Endothelial cell of umbilical vein (primary cell): ENCODE measurements at regions not wholly inside any gene's neighbourhood (a gene's known extent, or its start where the extent isn't known, plus 50 kb on each side); places are given as distances from the start of the nearest gene placed in this dataset.

Source experiments
- BruUV-seq: library from RNA; stranded (reverse); fragments of 400-500 nt; replicated peaks from 2 replicates; lab custom pipeline; 2021; lab: Mats Ljungman, UMichigan
- CTCF ChIA-PET: fragments of 300-600, 350-600 bp; sonication (Branson Sonifier 250); formaldehyde crosslinking; loops from one replicate; lab custom pipeline; 2021; ENCODE audit warnings: antibody characterized with exemption, inconsistent platforms; lab: Charles Lee
- POLR2A ChIA-PET: fragments of 300-600, 350-600 bp; sonication (Branson Sonifier 250); formaldehyde crosslinking; loops from one replicate; lab custom pipeline; 2021; ENCODE audit warnings: antibody characterized with exemption, inconsistent platforms; lab: Charles Lee
- DNase-seq: peaks from one replicate; pipeline ENCODE4 v3.0.0-alpha.2; 2011; ENCODE audit warnings: low read depth, low spot score
- FAIRE-seq: peaks from 2 replicates; lab custom pipeline; 2011; peaks lifted over from hg19 to GRCh38; lab: Jason Lieb, UNC
- H2AFZ ChIP-seq: 2 replicates; pipeline ENCODE4 v1.6.0; 2012; ENCODE audit warnings: low read depth, low read length, control low read depth, inconsistent platforms
- H3K27ac ChIP-seq: 2 replicates; pipeline ENCODE4 v1.5.1; 2011; ENCODE audit warnings: low read depth, mild to moderate bottlenecking, control low read depth, low read length, moderate library complexity; ENCODE audit not compliant: insufficient read depth
- H3K27me3 ChIP-seq, 2 experiments: 2 replicates each; pipeline versions ENCODE4 v1.6.0 to v1.6.1; 2011; ENCODE audit warnings: low read length in 2 of 2, mixed read lengths in 1 of 2; ENCODE audit not compliant: control insufficient read depth in 2 of 2, insufficient read depth in 2 of 2
- H3K36me3 ChIP-seq, 2 experiments: 2 replicates in 1 of 2; 3 replicates in 1 of 2; pipeline ENCODE4 v1.5.1; 2011; ENCODE audit warnings: low read length in 2 of 2, mild to moderate bottlenecking in 1 of 2, moderate library complexity in 1 of 2; ENCODE audit not compliant: control insufficient read depth in 2 of 2, insufficient read depth in 2 of 2; ENCODE audit errors: extremely low read depth in 1 of 2
- H3K4me1 ChIP-seq: 3 replicates; pipeline ENCODE4 v1.5.1; 2011; ENCODE audit warnings: mild to moderate bottlenecking, low read length; ENCODE audit not compliant: control insufficient read depth, insufficient read depth; ENCODE audit errors: extremely low read depth
- H3K4me2 ChIP-seq: 2 replicates; pipeline ENCODE4 v1.6.1; 2011; ENCODE audit warnings: low read length, control low read depth, mixed read lengths; ENCODE audit not compliant: insufficient read depth
- H3K4me3 ChIP-seq, 3 experiments: fragments of 200-600 bp in 1 of 3; sonication (generic), shearing (Covaris generic) in 1 of 3; replicated peaks in 1 of 3; 2 replicates each; pipeline ENCODE4 v1.5.1; 2011 to 2016; ENCODE audit warnings: control low read depth in 3 of 3, low read length in 3 of 3, mild to moderate bottlenecking in 2 of 3, inconsistent platforms in 1 of 3, low read depth in 1 of 3, moderate library complexity in 1 of 3; ENCODE audit not compliant: insufficient read depth in 1 of 3
- H3K79me2 ChIP-seq: 2 replicates; pipeline ENCODE4 v1.6.0; 2012; ENCODE audit warnings: low read length, inconsistent platforms; ENCODE audit not compliant: control insufficient read depth, insufficient read depth
- H3K9ac ChIP-seq: replicated peaks from 2 replicates; pipeline ENCODE3; 2011; ENCODE audit warnings: low read length, control low read depth; ENCODE audit not compliant: insufficient read depth; ENCODE audit errors: extremely low read depth
- H3K9me1 ChIP-seq: replicated peaks from 3 replicates; pipeline ENCODE4 v1.6.0; 2011; ENCODE audit warnings: mild to moderate bottlenecking, low read length; ENCODE audit not compliant: control insufficient read depth, insufficient read depth; ENCODE audit errors: extremely low read depth
- H3K9me3 ChIP-seq: replicated peaks from 2 replicates; pipeline ENCODE4 v1.5.1; 2012; ENCODE audit warnings: low read length, inconsistent platforms; ENCODE audit not compliant: control insufficient read depth, insufficient read depth
- H4K20me1 ChIP-seq: replicated peaks from 2 replicates; pipeline ENCODE3; 2011; ENCODE audit warnings: mild to moderate bottlenecking, low read length; ENCODE audit not compliant: control insufficient read depth, insufficient read depth; ENCODE audit errors: extremely low read depth
- CTCF ChIP-seq, 2 donors: IDR thresholded peaks; 1 replicate in 1 of 2; 2 replicates in 1 of 2; pipeline ENCODE4 v1.5.1; 2011; ENCODE audit warnings: low read length in 2 of 2, mild to moderate bottlenecking in 2 of 2, moderate library complexity in 2 of 2, control low read depth in 1 of 2, inconsistent platforms in 1 of 2, low read depth in 1 of 2; ENCODE audit not compliant: insufficient read depth in 1 of 2; ENCODE audit errors: extremely low read depth in 1 of 2
- EZH2 ChIP-seq: IDR thresholded peaks from 2 replicates; pipeline ENCODE4 v1.6.1; 2012; ENCODE audit warnings: borderline replicate concordance, low read depth, mild to moderate bottlenecking, moderate library complexity, low read length, inconsistent platforms; ENCODE audit not compliant: severe bottlenecking
- FOS ChIP-seq: IDR thresholded peaks from 2 replicates; pipeline ENCODE4 v1.6.1; 2011; ENCODE audit warnings: mild to moderate bottlenecking, low read length, moderate library complexity, borderline replicate concordance; ENCODE audit not compliant: insufficient read depth
- GATA2 ChIP-seq: IDR thresholded peaks from 2 replicates; pipeline ENCODE4 v1.7.0; 2011; ENCODE audit warnings: low read depth, mild to moderate bottlenecking, moderate library complexity, mixed read lengths, low read length; ENCODE audit not compliant: insufficient read length, insufficient read depth
- JUN ChIP-seq: IDR thresholded peaks from 2 replicates; pipeline ENCODE4 v1.6.1; 2011; ENCODE audit warnings: borderline replicate concordance, low read depth; ENCODE audit not compliant: insufficient read length, insufficient read depth
- MAX ChIP-seq: IDR thresholded peaks from 2 replicates; pipeline ENCODE4 v1.6.1; 2011; ENCODE audit not compliant: insufficient read depth, insufficient read length
- MYC ChIP-seq: IDR thresholded peaks from one replicate; pipeline ENCODE4 v1.6.1; 2011; ENCODE audit warnings: mild to moderate bottlenecking, low read depth, low read length
- POLR2A ChIP-seq: IDR thresholded peaks from 2 replicates; pipeline ENCODE4 v1.6.1; 2012; ENCODE audit warnings: low read depth, mild to moderate bottlenecking, control low read depth, low read length
- POLR2AphosphoS5 ChIP-seq: IDR thresholded peaks from 2 replicates; pipeline ENCODE4 v1.6.1; 2012; ENCODE audit warnings: low read depth, mild to moderate bottlenecking, control low read depth, low read length, moderate library complexity; ENCODE audit not compliant: insufficient read depth
- dilution Hi-C: fragments of 300-500 bp; cut with MboI; formaldehyde crosslinking; loops from one replicate; pipeline ENCODE4 v1.15.0; 2019; ENCODE audit warnings: low sequenced_read_pairs; ENCODE audit not compliant: extremely low pct_ligation_motif_present
- intact Hi-C: fragments of 100-400 bp; cut with micrococcal nuclease; formaldehyde crosslinking; loops from one replicate; pipeline ENCODE4 v1.10.0; 2022

- no peaks in the 10 kb centered on the region for H3K4me1 ChIP-seq
- CTCF ChIA-PET = interaction anchor here (1.4 to 1.5 kb wide), 2 partner anchors 13 to 17 kb away, joined by 3 to 5 read pairs; no protein-coding TSS in a partner anchor
- TF ChIP-seq POLR2AphosphoS5 (no peak), CTCF (IDR thresholded peaks at IDR 0.05; ENCODE audit: extremely low read depth in 1 of 2, insufficient read depth in 1 of 2, low read depth in 1 of 2, low read length in 2 of 2) (no peak)
- no TSS peak for BruUV-seq
- H2AFZ ChIP-seq = no peak overlapping the region
- H3K4me2 ChIP-seq = no peak overlapping the region
- H3K4me3 ChIP-seq = no peak overlapping the region
- no peak for DNase-seq
- no peaks in the 10 kb centered on the region for H3K36me3 ChIP-seq
- H3K9me3 ChIP-seq = no peaks in the 10 kb centered on the region
- H4K20me1 ChIP-seq = no peaks in the 10 kb centered on the region
- H3K79me2 ChIP-seq = no peaks in the 10 kb centered on the region
- no peak for FAIRE-seq
- H3K9me1 ChIP-seq = no peaks in the 10 kb centered on the region
- no peaks in the 10 kb centered on the region for H3K27me3 ChIP-seq
- dilution Hi-C loops = no loop called here
- H3K9ac ChIP-seq = no peak overlapping the region
- H3K27ac ChIP-seq = no peak overlapping the region
- intact Hi-C loops = no loop called here
- POLR2A ChIA-PET = no interaction called here
Measured at GRCh38 chr5:39811381-39811780, 386.6 kb upstream of the DAB2 start.

- Histone ChIP-seq H4K20me1 (no peaks in the 10 kb centered on the region), H3K4me2 (no peak overlapping the region), H3K4me1 (no peaks in the 10 kb centered on the region), H3K9me3 (no peaks in the 10 kb centered on the region), H3K9ac (no peak overlapping the region), H3K36me3 (no peaks in the 10 kb centered on the region), H3K27ac (no peak overlapping the region), H3K79me2 (no peaks in the 10 kb centered on the region), H2AFZ (no peak overlapping the region), H3K9me1 (no peaks in the 10 kb centered on the region), H3K27me3 (no peaks in the 10 kb centered on the region), H3K4me3 (no peak overlapping the region)
- no TSS peak for BruUV-seq
- TF ChIP-seq FOS = no peak
- TF ChIP-seq EZH2 = no peak
- TF ChIP-seq MAX = no peak
- no peak for TF ChIP-seq POLR2AphosphoS5
- TF ChIP-seq GATA2 = no peak
- no peak for TF ChIP-seq POLR2A
- TF ChIP-seq JUN = no peak
- no peak for TF ChIP-seq MYC
- TF ChIP-seq CTCF (IDR thresholded peaks at IDR 0.05; ENCODE audit: extremely low read depth in 1 of 2, insufficient read depth in 1 of 2, low read depth in 1 of 2, low read length in 2 of 2) = no peak
- intact Hi-C loops (no loop called here), dilution Hi-C loops (no loop called here)
- no peak for DNase-seq
- ChIA-PET POLR2A (no interaction called here), CTCF (no interaction called here)
- no peak for FAIRE-seq
Measured at GRCh38 chr5:39808656-39809055, 383.9 kb upstream of the DAB2 start.
